Duodenal mucosa (tissue), 2 donors: ENCODE measurements at regions not wholly inside any gene's neighbourhood (a gene's known extent, or its start where the extent isn't known, plus 50 kb on each side); places are given as distances from the start of the nearest gene placed in this dataset.

Experiments used
- H3K27ac ChIP-seq: one replicate; pipeline ENCODE4 v1.7.0; 2013; ENCODE audit warnings: low read depth, low read length
- H3K27me3 ChIP-seq, 2 donors: one replicate each; pipeline ENCODE4 v1.7.0; 2013; ENCODE audit warnings: low read length in 2 of 2, control low read depth in 1 of 2; ENCODE audit not compliant: insufficient read depth in 2 of 2, control insufficient read depth in 1 of 2
- H3K36me3 ChIP-seq, 2 donors: one replicate each; pipeline ENCODE4 v1.7.0; 2013; ENCODE audit warnings: low read length in 2 of 2, control low read depth in 1 of 2; ENCODE audit not compliant: insufficient read depth in 2 of 2, control insufficient read depth in 1 of 2
- H3K4me1 ChIP-seq, 2 donors: one replicate each; pipeline ENCODE4 v1.7.0; 2013; ENCODE audit warnings: low read length in 2 of 2, control low read depth in 1 of 2; ENCODE audit not compliant: insufficient read depth in 2 of 2, control insufficient read depth in 1 of 2
- H3K4me3 ChIP-seq, 2 donors: one replicate each; pipeline ENCODE4 v1.7.0; 2013; ENCODE audit warnings: low read length in 2 of 2, low read depth in 1 of 2
- H3K9ac ChIP-seq, 2 donors: one replicate each; pipeline ENCODE4 v1.7.0; 2013; ENCODE audit warnings: low read length in 2 of 2, low read depth in 1 of 2
- H3K9me3 ChIP-seq, 2 donors: one replicate each; pipeline ENCODE4 v1.7.0; 2013; ENCODE audit warnings: low read length in 2 of 2, control low read depth in 1 of 2; ENCODE audit not compliant: control insufficient read depth in 1 of 2

DNA sequence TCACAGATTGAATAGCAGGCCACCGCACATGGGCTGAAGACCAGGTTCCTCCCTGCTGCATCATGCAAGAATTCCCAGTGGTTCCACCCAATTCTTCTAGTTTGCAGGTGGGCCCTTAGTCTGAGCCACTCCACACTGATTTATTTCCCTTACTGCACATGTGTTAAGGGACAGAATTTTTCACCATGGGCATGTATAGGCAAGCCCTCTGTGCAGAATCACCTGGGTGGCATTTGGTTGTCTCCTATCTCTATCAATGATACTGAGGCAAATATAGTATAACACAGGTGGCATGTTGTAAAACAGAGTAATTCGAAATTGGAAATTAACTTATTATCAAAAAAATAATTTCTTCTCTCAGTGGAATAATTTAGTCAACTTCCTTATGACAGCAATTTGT, 1892.4 kb downstream of the NCAM2 start:
- no peak overlapping the region for H3K27ac ChIP-seq
- H3K9me3 ChIP-seq: peaks cover 0 to 12% of the 10 kb centered on the region in 2 donors
- H3K27me3 ChIP-seq: no peaks in the 10 kb centered on the region
- H3K4me1 ChIP-seq: no peaks in the 10 kb centered on the region
- no peaks in the 10 kb centered on the region for H3K36me3 ChIP-seq
- no peak overlapping the region for H3K4me3 ChIP-seq
- no peak overlapping the region for H3K9ac ChIP-seq

DNA sequence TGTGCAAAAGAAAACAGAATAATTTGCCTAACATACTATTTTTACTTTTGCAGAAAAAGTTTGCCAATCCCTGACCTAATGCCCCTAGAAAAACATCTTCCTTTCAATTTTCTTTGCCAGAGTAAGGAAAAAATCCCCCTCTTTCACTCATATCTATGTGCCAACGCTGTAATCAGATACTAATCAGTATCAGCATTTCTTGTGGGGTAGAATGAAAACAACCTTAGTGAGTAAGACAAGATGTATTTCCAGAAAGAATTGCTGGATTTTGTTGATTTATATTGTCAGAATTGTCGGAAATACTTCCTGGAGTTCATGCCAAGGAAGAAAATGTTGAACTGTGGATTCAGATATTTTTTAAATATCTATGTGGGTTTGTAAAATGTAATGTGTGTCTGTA, 1893.8 kb downstream of the NCAM2 start:
- Histone ChIP-seq H3K4me1 (no peaks in the 10 kb centered on the region), H3K27ac (no peak overlapping the region), H3K36me3 (no peaks in the 10 kb centered on the region), H3K4me3 (no peak overlapping the region), H3K9ac (no peak overlapping the region), H3K9me3 (peaks cover 0 to 12% of the 10 kb centered on the region in 2 donors), H3K27me3 (no peaks in the 10 kb centered on the region)

DNA sequence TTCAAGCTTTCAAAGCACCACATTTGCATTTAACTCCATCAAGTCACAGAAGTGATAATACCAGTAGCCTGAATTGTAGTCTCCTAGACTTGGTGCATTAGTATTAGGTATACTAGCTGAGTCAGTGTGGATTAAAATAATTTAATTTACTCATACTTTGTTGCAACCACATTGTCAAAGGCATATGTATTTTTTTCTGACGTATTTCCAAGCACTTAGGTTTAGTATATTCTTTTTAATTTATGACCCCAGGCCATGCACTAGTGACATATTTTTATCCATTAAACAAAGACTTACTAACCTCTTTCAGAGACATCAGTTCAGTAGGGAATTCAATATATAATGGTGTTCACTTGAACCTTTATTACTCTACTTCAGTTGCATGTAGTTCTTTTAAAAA, 1894.5 kb downstream of the NCAM2 start:
- Histone ChIP-seq H3K4me1 (no peaks in the 10 kb centered on the region), H3K4me3 (no peak overlapping the region), H3K27me3 (no peaks in the 10 kb centered on the region), H3K9me3 (peaks cover 4 to 12% of the 10 kb centered on the region in 2 donors), H3K9ac (no peak overlapping the region), H3K27ac (no peak overlapping the region), H3K36me3 (no peaks in the 10 kb centered on the region)

DNA sequence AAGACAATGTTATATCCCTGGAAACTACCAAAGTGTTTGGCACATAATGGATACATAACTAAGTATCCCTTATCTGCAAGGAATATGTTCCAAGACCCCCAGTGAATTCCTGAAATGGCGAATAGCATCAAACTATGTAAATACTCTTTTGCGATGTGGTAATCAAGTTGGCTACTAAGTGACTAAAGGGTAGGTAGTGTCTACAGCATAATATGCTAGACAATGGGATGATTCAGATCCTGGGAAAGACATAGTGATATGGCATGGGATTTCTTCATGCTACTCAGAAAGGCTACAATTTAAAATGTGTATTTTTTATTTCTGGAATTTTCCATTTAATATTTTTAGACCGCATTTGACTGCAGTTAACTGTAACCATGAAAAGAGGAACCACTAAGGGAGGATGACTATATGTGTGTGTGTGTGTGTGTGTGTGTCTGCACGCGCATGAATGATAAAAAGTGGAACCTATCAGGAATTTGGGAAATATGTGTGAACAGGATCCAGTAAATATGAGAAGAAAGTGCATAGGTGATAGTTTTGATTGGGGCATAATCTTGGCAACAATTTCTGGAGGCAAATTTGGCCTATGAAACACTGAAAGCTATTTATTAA, 1899.9 kb downstream of the NCAM2 start:
- Histone ChIP-seq H3K36me3 (no peaks in the 10 kb centered on the region), H3K27ac (no peak overlapping the region), H3K4me1 (no peaks in the 10 kb centered on the region), H3K27me3 (no peaks in the 10 kb centered on the region), H3K9me3 (peaks cover 4 to 8% of the 10 kb centered on the region in 2 donors), H3K9ac (no peak overlapping the region), H3K4me3 (no peak overlapping the region)

DNA sequence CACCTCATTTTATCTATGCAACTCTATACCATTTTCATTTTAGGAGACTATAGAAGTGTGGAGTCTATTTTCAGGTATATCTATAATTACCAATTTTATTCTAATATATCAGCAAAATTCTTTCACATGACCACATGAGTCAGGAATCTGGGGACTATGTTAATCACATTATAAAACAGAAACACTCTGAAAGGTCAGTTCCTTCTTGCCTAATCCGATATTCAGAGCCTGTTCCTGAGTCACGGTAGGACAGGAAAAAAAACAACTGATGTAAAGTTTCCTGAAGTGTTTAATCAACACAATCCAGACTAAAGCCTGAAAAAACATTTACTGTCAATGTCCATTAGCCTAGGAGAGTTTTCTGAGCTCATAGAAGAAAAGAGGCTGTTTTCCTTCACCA, 1902.3 kb downstream of the NCAM2 start:
- Histone ChIP-seq H3K36me3 (no peaks in the 10 kb centered on the region), H3K4me3 (no peak overlapping the region), H3K9ac (no peak overlapping the region), H3K4me1 (no peaks in the 10 kb centered on the region), H3K27ac (no peak overlapping the region), H3K27me3 (no peaks in the 10 kb centered on the region), H3K9me3 (peaks cover 3 to 8% of the 10 kb centered on the region in 2 donors)

DNA sequence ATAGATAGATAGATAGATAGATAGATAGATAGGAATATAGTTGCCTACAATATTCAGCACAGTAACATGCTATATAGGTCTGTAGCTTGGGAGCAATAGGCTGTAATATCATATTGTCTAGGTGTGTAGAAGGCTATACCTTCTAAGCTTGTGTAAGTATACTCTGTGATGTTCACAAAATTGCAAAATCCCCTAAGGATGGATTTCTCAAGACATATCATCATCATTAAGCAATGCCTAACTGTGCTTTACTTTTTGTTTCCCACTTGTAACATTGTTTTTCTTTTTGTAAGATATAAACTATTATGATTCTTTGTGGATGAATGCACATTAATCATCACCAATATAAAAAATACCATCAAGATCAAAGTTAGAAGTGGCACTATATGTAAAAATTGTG, 1905.6 kb downstream of the NCAM2 start:
- H3K9ac ChIP-seq: no peak overlapping the region
- H3K4me3 ChIP-seq: no peak overlapping the region
- H3K27ac ChIP-seq: no peak overlapping the region
- H3K9me3 ChIP-seq: peaks cover 0 to 5% of the 10 kb centered on the region in 2 donors
- H3K36me3 ChIP-seq: no peaks in the 10 kb centered on the region
- H3K27me3 ChIP-seq: no peaks in the 10 kb centered on the region
- no peaks in the 10 kb centered on the region for H3K4me1 ChIP-seq

DNA sequence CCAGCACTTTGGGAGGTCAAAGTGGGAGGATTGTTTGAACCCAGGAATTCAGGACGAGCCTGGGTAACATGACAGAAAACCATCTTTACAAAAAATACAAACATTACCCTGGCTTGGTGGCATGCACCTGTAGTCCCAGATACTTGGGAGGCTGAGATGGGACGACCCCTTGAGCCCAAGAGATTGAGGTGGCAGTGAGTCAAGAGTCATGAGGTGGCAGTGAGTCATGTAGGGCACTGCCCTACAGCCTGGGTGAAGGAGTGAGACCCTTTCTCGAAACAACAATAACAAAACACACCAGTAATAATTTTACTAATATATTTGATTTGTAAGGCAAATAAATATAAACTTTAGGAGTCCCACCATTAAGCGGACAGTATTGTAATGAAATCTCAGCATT, 1906.2 kb downstream of the NCAM2 start:
- Histone ChIP-seq H3K9me3 (peaks cover 0 to 5% of the 10 kb centered on the region in 2 donors), H3K27ac (no peak overlapping the region), H3K9ac (no peak overlapping the region), H3K4me3 (no peak overlapping the region), H3K4me1 (no peaks in the 10 kb centered on the region), H3K27me3 (no peaks in the 10 kb centered on the region), H3K36me3 (no peaks in the 10 kb centered on the region)

DNA sequence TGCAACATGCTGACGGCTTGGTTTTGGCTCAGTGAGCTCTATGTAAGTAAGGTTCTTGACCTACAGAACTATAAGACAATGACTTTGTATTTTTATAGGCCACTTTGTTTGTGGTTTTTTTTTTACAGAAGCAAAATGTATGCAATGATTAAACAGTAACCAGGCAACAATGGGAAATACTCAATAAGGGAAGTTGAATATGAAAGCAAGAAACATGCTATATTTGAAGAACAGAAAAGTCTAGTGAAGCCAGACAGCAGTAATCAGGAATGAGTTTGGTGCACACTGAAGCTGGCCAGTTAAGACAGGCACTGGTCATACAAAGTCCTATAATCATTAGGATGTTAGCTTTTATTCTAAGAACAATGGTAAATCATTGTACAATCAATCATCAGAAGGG, 1926.8 kb downstream of the NCAM2 start:
- H3K36me3 ChIP-seq: no peaks in the 10 kb centered on the region

DNA sequence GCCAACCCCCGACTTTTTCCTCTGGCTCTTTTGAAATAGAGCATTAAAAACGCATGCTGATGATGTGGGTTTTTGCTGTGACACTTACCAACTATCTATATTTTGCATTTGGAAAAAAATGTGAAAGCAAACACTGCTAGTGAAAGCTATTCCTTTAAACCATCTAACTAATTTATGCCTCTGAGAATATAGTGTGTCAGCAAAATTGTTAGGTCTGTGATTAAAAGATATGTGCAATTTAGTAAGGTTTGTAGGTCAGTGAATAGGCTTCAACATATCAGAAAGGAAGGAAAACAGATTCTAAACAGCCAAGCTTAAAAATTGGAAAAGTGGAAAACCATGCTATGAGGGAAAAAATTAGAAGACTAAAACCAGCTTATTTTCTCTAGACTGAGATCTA, 1929.3 kb downstream of the NCAM2 start:
- Histone ChIP-seq H3K27me3 (no peaks in the 10 kb centered on the region), H3K4me3 (no peak overlapping the region), H3K27ac (no peak overlapping the region), H3K9ac (no peak overlapping the region), H3K4me1 (no peaks in the 10 kb centered on the region), H3K36me3 (no peaks in the 10 kb centered on the region), H3K9me3 (peaks cover 0 to 6% of the 10 kb centered on the region in 2 donors)

More for the DNA sequence above, 1926.8 kb downstream of the NCAM2 start:
- no peak overlapping the region for H3K27ac ChIP-seq
- no peak overlapping the region for H3K4me3 ChIP-seq
- H3K27me3 ChIP-seq: no peaks in the 10 kb centered on the region
- H3K4me1 ChIP-seq: no peaks in the 10 kb centered on the region
- H3K9me3 ChIP-seq: no peaks in the 10 kb centered on the region
- no peak overlapping the region for H3K9ac ChIP-seq

DNA sequence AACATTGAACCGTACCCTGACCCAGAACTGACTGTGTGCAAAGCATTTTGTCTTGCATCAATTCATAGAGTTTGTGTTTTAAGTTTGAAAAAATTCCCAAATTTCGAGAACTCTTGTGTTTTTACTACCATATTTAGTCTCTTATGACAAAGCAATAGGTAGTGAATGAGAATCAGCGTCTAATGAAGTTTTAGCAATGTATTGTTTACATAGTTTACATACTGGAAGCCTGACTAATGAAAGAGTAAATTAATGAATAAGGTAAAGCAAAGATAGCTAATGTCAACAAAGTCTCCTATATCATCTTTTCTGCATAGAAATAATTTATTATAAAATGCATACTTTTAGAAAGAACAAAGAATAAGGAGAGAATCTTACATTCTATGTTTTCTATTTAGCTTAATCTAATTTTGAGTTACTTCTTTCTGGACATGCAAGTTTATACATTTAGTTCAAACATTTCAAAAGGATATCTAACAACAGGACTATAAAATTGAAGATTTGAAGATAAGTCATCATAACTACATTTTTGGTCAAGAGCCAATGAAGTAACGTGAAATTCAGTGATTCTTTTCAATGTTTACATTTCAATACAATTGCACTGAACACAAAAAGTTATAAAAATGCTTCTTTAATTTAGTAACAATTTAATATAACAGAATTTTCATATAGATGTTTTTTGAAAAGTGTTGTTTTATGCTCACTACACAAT, 1943.7 kb downstream of the NCAM2 start:
- H3K27ac ChIP-seq: no peak overlapping the region
- H3K36me3 ChIP-seq: no peaks in the 10 kb centered on the region
- H3K4me1 ChIP-seq: no peaks in the 10 kb centered on the region
- H3K4me3 ChIP-seq: no peak overlapping the region
- H3K9me3 ChIP-seq: peaks cover 0 to 6% of the 10 kb centered on the region in 2 donors
- no peaks in the 10 kb centered on the region for H3K27me3 ChIP-seq
- H3K9ac ChIP-seq: no peak overlapping the region
